Adipocyte (in vitro differentiated cells): ENCODE measurements at regions not wholly inside any gene's neighbourhood (a gene's known extent, or its start where the extent isn't known, plus 50 kb on each side); places are given as distances from the start of the nearest gene placed in this dataset.

Source experiments
- DNase-seq: peaks from one replicate; pipeline ENCODE4 v3.0.0-alpha.2; 2015; ENCODE audit warnings: low read depth
- H3K27me3 ChIP-seq: replicated peaks from 2 replicates; pipeline ENCODE4 v1.7.0; 2013; ENCODE audit warnings: mild to moderate bottlenecking, low read length, moderate library complexity; ENCODE audit not compliant: control insufficient read depth, insufficient read depth
- H3K36me3 ChIP-seq: 2 replicates; pipeline ENCODE4 v1.7.0; 2013; ENCODE audit warnings: low read length, mild to moderate bottlenecking, moderate library complexity; ENCODE audit not compliant: control insufficient read depth, insufficient read depth, severe bottlenecking
- H3K4me1 ChIP-seq: 2 replicates; pipeline ENCODE4 v1.7.0; 2013; ENCODE audit warnings: mild to moderate bottlenecking, low read length, moderate library complexity; ENCODE audit not compliant: control insufficient read depth, insufficient read depth
- H3K4me3 ChIP-seq: 2 replicates; pipeline ENCODE4 v1.7.0; 2013; ENCODE audit warnings: mild to moderate bottlenecking, low read length, moderate library complexity
- H3K9ac ChIP-seq: 2 replicates; pipeline ENCODE4 v1.7.0; 2013; ENCODE audit warnings: mild to moderate bottlenecking, low read length, moderate library complexity
- H3K9me3 ChIP-seq: 2 replicates; pipeline ENCODE4 v1.7.0; 2013; ENCODE audit warnings: mild to moderate bottlenecking, low read length, moderate library complexity; ENCODE audit not compliant: control insufficient read depth

GRCh38 chr10:121422096-121422495 lies 176.1 kb downstream of the FGFR2 start:
- no peaks in the 10 kb centered on the region for H3K9me3 ChIP-seq
- H3K27me3 ChIP-seq, result no peaks in the 10 kb centered on the region
- H3K4me3 ChIP-seq, result no peak overlapping the region
- H3K9ac ChIP-seq, result no peak overlapping the region
- DNase-seq, result no peak
- H3K4me1 ChIP-seq, result peaks cover 10% of the 10 kb centered on the region
- H3K36me3 ChIP-seq, result no peaks in the 10 kb centered on the region

DNA sequence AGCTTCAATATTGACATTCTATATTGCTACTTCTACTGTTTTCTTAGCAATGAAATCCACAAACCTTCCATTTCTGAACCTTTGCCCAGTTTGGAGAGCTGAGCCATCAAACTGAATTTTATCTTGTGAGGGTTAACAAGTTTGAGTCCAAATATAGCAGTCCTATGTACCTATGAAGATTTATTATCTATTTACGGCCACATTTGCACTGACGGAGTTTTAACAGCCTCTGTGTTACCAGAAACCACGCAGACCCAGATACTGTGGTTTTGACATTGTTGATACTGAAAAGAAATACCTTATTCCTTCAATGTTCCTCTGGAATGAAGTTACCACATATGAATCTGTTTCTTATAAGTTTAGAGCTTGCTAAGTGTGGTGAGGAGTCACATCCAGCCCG lies 172.6 kb downstream of the FGFR2 start:
- no peak overlapping the region for H3K4me3 ChIP-seq
- no peaks in the 10 kb centered on the region for H3K36me3 ChIP-seq
- no peak overlapping the region for H3K9ac ChIP-seq
- peaks cover 10% of the 10 kb centered on the region for H3K27me3 ChIP-seq
- H3K4me1 ChIP-seq, result no peaks in the 10 kb centered on the region
- no peak for DNase-seq
- peaks cover 4% of the 10 kb centered on the region for H3K9me3 ChIP-seq

- no peaks in the 10 kb centered on the region for H3K36me3 ChIP-seq
- no peak overlapping the region for H3K4me3 ChIP-seq
- DNase-seq, result no peak
- H3K4me1 ChIP-seq, result no peaks in the 10 kb centered on the region
- no peak overlapping the region for H3K9ac ChIP-seq
- peaks cover 10% of the 10 kb centered on the region for H3K27me3 ChIP-seq
- peaks cover 4% of the 10 kb centered on the region for H3K9me3 ChIP-seq
Observed at GRCh38 chr10:121426307-121426706, 171.9 kb downstream of the FGFR2 start.
